NCI-H187 treated with DMSO at 0.1 percent for 48 hours (cell line): ENCODE measurements at regions not wholly inside any gene's neighbourhood (a gene's known extent, or its start where the extent isn't known, plus 50 kb on each side); places are given as distances from the start of the nearest gene placed in this dataset.
"Not testable (repeated sequence)": the region's sequence is repeated elsewhere in the genome, so short reads cannot be mapped to it uniquely, and the experiment has no call there.

Source experiments
- DNase-seq: peaks from one replicate; lab custom pipeline; 2025; lab: John Stamatoyannopoulos, UW

DNA sequence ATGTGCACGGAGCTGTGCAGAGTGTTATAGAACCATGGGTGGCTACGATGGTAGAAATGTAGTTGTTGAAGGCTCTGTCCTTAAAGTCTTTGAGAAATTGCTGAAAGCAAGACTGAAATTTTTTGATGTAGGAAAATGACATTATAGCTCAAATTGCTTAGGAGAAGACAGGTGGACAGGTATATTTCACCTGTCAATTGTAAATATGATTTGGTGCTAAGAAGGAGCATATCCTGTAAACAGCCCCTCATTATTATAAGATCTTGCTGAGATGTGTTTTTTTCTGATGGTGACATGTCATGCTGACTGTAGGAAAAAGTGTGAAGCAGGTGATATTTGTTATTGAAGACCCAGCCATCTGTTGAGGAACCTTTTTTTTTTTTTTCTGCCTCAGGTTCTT is 377.9 kb downstream of the PSAT1 start:
- DNase-seq, result no peak

DNA sequence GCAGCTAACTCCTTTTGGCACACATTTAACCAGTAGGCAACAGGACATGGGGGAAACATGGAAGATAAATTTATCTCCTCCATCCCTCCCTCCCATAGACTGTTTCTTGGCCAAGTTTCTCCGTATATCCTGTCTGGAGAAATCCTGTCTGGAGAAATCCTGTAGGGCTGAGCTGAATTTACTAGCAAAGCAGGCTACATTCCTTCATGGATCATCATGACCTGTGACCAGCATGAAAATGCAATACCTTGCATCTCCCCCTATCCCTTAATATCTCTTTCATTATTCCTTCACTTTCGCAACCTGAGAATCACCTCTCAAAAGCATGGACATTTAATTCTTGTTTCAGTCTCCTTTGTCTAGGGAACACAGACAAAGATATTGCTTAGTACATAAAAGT is 379.1 kb downstream of the PSAT1 start:
- no peak for DNase-seq

DNA sequence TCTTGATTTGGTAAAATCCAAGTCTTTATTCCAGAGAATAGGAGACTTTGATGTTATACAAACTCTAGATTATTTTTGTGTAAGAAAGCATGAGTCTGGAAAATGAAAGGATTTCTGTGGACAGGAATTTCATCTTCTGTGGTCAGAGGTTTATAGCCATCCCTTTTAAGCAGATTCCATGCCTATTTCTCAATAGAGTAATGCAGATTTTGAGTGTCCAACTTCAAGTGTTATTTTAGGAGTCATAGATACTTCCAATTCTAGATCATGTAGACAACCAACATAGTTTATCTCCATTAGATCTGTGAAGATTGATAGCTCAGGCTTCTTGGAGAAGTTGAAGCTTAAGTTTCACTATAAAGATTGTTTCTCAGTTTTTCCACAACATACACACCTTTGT is 379.7 kb downstream of the PSAT1 start:
- no peak for DNase-seq

DNA sequence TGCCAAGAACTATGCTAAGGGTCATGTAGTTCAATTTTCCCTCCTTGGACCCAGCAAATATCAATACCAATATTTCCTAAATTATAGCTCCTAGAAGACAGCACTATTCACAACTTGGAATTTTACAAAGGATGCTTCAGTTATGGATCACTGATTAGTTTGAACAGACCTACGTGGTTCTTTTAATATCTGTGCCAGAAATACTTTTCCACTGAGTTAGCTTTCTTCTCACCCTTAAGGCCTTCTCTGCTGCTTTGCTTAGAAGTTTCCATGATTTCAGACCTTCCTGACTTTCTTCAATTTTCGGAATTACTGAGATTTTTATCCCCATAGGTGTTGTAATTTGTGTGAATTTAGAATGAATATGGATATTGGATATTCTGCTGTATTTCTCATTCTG is 380.4 kb downstream of the PSAT1 start:
- no peak for DNase-seq

DNA sequence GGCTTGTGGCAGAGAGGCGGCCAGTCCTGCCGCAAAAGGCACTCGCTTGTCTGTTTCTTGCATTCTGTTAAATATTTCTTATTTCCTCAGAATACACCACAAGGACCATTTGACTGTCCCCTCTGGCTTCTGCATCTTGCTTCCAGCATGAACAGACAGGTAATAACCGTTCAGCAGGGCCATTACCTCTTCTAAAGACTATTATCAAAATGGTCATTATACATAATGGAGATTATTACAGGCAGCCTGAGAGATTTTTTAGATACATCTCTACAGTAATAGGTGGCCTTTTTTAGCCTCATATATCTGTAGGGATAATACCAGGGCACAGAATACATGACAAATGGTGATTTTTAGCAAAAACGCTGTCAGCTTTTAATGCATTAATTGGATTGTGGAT is 382.0 kb downstream of the PSAT1 start:
- no peak for DNase-seq

DNA sequence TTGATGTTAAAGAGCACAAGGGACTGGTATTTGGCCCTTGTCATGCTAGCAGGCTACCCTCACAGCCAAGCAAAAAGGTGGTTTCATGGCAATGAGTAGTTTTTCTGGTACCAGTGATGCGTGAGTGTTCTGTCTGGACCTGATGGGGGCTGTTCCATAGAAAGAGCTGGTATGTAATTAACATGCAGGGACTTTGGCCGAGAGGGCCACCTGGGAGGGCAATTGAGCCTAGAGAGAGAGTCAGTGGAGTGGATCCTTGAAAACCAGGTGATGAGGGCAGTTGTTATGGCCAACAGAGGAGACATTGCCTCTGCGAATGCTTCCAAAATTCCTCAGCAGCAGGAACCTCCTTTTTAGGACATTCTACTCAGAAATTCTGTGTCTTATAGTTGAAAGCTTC is 383.3 kb downstream of the PSAT1 start:
- DNase-seq, result no peak

- DNase-seq, result no peak
Observed at GRCh38 chr9:78682216-78682615, 385.3 kb downstream of the PSAT1 start.

GRCh38 chr9:78685471-78685870 is 388.5 kb downstream of the PSAT1 start:
- DNase-seq, result no peak

GRCh38 chr9:78688796-78689195 is 391.9 kb downstream of the PSAT1 start:
- DNase-seq, result no peak

DNA sequence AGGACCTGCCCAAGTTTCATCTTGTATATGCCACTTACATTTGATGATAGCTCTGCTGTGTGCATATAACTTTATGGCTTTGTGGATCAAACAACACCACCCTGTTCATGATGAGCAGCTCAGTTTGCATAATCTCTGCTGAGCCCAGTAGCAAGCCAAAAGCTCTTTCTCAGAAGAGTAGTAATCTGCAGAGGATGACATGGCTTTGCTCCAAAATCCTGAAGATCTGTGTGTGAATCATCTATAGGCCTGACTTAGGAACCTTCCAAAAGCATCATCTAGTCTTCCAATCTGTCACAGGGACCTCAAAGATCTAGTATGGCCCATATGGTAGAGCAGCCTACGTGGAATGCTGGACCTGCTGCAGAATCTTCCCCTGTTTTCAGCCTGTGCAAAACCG is 394.6 kb downstream of the PSAT1 start:
- no peak for DNase-seq

- no peak for DNase-seq
Observed at GRCh38 chr9:78692871-78693270, 395.9 kb downstream of the PSAT1 start.

DNA sequence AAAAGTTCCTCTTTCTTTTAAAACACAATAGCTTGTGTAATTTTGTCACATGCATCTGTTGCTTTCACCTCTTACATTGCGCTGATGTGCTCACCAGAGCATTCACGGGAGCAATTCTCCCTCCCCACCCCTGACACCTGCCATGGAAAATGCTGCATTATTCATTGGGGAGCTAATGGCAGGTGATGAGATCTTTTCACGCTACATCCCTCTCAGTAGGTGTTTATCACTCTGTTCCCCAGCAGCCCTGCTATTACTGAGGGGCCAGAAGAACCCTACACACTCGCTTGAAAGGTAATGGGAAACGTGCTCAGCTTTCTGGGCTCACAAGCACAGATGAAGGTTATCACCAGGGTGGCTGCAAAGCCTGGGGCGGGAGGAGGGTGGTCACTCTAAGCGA is 398.0 kb downstream of the PSAT1 start:
- DNase-seq, result peak; percentile 51

DNA sequence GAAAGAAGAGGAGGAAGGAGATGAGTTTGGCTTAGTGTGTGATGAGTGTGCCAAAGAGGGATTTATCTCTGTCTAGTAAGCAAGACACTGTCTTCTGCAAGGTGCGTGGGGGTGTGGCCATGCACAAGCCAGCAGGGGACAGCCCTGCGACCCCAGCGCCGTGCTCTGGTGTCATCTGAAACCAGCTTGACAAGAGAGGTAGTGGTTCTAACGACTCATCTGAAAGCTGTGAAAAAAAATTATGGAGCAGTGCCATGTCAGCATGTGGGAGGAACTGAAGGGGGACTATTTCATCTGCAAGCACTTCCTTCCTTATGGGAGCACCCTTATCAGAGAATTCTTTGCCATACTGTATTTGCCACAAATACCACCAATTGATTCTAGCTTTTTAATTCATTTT is 398.6 kb downstream of the PSAT1 start:
- peak; percentile 16 for DNase-seq

DNA sequence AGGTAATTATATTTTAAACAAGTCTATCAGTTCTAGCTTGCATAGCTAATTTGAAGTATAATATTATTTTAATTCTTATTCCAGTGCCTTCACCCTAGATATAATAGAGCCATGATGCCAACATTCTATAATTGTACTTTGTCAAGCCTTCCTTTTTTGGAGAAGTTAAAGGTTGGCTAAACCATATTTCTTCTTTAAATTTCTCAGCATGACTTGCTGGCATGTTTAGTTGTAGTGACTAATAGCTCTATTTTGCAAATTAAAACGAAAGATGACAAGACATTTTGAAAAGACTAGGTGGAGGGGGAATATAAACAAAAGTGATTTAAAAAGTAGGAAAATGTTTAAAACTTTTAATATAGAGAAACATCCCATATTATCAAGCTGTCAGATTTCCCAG is 400.7 kb downstream of the PSAT1 start:
- no peak for DNase-seq

- DNase-seq, result no peak
Observed at GRCh38 chr9:78698371-78698770, 401.4 kb downstream of the PSAT1 start.

DNA sequence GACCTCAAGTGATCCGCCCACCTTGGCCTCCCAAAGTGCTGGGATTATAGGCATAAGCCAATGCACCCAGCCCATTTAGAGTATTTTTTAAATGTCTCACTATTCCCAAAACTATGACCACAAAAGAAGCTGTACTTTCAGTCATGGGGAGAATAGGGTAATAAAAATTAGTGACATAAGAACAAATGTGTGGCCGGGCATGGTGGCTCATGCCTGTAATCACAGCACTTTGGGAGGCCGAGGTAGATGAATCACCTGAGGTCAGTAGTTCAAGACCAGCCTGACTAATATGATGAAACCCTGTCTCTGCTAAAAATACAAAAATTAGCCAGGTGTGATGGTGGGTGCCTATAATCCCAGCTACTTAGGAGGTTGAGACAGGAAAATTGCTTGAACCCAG is 402.3 kb downstream of the PSAT1 start:
- not testable (repeated sequence) for DNase-seq

- not testable (repeated sequence) for DNase-seq
Observed at GRCh38 chr9:78704153-78704552, 407.2 kb downstream of the PSAT1 start.

GRCh38 chr9:78707080-78707479 is 410.2 kb downstream of the PSAT1 start:
- DNase-seq, result no peak

GRCh38 chr9:78707481-78707991 is 410.6 kb downstream of the PSAT1 start:
- no peak for DNase-seq

- no peak for DNase-seq
Observed at GRCh38 chr9:78712903-78713613, 416.1 kb downstream of the PSAT1 start.

DNA sequence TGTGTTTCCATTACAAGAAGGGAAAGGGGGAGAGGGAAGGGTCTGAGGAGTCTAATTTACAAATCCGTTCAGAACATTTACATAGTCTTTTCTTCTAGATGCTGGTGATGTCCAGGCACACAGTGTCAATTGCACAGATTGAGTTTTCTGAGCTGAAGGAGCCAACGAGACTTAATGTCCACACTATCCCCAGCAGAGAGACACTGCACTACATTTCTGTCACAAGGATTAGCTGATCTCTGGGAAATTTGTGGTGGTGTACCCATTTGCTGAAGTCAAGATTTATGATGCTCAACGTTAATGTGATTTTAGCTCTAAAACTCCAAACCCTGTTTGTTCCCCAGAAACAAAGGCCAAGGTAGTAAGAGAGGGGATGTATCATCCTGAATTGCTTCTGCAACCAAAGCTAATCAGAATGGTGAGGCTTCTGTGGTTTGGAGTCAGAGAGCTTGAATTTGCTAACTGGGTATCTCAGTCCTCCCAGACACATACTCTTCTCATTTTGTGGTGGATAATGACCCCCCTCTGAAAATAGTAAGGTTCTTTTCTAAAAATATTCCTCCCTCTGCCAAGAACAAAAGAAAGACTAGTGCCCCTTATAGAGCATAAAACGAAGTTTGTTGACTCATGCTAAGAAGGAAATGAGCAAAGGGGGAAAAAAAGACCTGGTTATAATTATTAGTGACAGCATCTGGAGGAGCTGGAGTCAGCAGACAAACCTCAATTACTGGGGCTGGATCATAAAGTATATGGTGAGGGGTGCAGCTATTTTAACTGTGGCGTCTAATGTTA is 416.9 kb downstream of the PSAT1 start:
- DNase-seq, result no peak

DNA sequence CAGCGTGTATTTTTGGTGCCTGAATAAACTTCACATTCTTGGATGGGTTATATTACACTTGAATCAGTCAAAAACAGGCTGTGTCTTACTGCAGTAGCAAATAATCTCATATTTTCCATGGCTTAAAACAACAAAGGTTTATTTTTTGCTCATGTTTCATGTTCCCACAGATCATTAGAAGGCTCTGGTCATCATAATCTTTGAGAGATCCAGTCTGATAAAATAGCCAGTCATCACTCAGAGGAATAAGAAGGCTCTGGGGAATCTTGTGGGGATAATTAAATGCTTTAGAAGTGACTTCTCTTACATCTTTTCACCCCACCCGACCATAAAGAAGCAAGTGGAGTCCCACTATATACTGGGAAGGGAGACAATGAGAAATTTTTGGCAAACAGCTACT is 417.7 kb downstream of the PSAT1 start:
- no peak for DNase-seq

DNA sequence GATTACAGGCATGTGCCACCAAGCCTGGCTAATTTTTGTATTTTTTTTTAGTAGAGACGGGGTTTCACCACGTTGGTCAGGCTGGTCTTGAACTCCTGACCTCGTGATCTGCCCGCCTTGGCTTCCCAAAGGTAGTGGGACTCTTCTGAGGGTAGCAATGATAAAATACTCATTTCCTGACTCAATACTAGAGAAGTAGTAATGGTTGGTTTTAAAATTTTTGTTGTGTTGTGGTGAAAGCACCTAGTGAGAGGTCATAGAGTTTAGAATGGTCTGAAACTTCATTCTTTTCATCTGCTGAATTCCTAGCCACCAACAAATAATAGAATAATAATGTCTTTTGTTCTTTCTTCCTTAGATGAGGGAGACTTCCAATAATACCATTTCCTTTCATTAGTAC is 422.1 kb downstream of the PSAT1 start:
- not testable (repeated sequence) for DNase-seq
